ENCODE measurements at regions not wholly inside any gene's neighbourhood (a gene's known extent, or its start where the extent isn't known, plus 50 kb on each side); places are given as distances from the start of the nearest gene placed in this dataset.

DNA sequence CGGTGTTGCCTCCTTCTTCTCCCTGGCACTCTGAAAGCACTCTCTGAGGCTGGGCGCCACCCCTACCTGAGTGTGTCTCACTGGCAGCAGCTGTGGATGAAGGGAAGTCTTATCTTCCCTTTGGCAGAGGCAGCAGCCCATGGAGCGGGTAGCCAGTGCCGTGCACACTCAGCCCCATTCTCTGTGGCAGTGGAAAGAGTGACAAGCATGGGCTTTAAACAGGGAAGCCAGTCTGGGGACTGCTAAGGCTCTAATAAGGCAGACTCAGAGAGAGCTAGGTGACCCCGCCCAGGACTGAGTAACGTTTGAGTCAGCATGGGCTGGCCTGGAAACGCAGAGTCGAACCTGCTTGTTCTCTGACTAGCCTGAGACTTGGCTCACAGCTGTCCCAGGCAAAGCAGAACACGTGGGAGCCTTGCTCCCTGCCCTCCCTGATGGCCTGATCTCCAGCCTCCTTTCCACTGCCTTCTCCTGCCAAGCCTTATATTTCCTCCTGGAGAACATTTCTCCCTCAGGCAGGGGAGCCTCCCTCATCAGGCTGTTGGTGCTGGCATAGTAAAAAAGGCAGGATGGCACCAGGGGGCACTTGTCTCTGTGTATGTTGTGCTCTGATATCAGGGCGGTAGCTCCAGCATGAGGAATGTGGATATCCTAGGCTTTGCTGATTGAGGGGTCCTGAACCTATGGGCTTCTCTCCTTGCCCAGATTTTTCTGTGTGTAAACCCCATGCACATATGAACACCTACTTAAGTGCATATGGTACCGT is 93.9 kb upstream of the LGALSL start:
- DNase-seq (ENCODE audit: extremely low read depth, low read depth): peak; percentile 86
- TF ChIP-seq, protein P1, sequence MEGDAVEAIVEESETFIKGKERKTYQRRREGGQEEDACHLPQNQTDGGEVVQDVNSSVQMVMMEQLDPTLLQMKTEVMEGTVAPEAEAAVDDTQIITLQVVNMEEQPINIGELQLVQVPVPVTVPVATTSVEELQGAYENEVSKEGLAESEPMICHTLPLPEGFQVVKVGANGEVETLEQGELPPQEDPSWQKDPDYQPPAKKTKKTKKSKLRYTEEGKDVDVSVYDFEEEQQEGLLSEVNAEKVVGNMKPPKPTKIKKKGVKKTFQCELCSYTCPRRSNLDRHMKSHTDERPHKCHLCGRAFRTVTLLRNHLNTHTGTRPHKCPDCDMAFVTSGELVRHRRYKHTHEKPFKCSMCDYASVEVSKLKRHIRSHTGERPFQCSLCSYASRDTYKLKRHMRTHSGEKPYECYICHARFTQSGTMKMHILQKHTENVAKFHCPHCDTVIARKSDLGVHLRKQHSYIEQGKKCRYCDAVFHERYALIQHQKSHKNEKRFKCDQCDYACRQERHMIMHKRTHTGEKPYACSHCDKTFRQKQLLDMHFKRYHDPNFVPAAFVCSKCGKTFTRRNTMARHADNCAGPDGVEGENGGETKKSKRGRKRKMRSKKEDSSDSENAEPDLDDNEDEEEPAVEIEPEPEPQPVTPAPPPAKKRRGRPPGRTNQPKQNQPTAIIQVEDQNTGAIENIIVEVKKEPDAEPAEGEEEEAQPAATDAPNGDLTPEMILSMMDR (IDR thresholded peaks at IDR 0.05; ENCODE audit: low read depth, low read length, missing control alignments): peak; percentile 14
- H3K4me3 ChIP-seq (replicated peaks; ENCODE audit: low read depth, low read length): no peak overlapping the region

DNA sequence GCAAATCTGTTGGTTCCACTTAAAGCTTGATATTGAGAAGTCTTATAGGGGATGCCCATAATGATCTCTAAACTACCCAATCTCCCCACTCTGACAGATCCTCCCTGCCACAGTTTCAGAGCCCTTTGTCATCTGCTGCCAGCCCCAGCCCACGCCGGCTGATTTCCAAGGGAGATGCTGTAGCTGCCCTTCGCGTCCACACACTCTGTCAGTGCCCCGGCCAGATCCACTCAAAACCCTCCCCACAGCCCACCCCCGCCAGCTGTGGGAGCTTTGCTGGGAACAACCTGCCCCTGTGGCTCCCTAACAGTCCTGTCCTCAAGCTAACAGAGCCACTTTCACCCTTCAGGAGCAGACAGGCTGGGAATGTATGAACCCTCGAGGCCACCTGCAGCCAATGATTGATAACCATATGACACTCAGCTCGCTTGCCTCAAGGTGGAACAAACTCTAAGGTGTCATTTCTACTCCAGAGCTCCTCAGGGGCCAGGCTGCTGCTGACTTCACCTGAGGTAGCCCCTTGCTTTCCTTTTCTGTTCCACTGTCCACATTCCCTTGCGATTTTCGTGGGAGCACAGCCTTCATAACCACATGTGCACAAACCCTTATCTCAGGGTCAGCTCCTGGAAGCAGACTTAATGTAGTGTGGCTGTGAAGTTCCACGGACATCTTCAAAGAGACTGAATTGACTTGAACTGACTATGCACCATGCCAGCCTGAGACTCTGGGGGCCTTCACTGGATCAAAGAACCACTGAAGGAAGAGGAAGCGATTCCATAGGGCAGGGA is 92.6 kb upstream of the LGALSL start:
- H3K4me3 ChIP-seq (replicated peaks; ENCODE audit: low read depth, low read length): no peak overlapping the region
- TF ChIP-seq, protein P1 (IDR thresholded peaks at IDR 0.05; ENCODE audit: low read depth, low read length, missing control alignments): no peak
- DNase-seq (ENCODE audit: extremely low read depth, low read depth): no peak

DNA sequence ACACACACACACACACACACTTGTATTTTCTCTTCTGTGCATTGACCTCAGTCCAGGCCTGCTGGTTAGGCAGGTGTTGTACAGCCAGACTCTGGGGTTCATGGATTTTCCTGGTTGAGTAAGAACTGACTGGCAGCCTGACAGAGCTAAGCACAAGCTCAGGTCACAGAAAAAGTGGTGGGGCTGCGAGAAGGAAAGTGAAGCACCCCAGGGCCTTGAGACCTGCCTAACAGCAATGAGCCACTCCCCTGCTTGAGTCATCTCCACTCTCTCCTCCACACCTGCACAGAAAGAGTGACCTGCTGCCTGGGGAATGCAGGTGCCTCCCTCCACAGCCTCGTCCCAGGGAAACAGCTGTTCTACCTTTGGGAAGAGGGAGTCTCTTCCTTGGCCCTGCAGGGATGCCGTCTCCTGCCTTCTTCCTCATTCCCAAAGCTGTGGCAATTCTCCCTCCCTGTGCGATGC is 91.4 kb upstream of the LGALSL start:
- H3K4me3 ChIP-seq (replicated peaks; ENCODE audit: low read depth, low read length): no peak overlapping the region
- TF ChIP-seq, protein P1 (IDR thresholded peaks at IDR 0.05; ENCODE audit: low read depth, low read length, missing control alignments): no peak
- DNase-seq (ENCODE audit: extremely low read depth, low read depth): no peak

DNA sequence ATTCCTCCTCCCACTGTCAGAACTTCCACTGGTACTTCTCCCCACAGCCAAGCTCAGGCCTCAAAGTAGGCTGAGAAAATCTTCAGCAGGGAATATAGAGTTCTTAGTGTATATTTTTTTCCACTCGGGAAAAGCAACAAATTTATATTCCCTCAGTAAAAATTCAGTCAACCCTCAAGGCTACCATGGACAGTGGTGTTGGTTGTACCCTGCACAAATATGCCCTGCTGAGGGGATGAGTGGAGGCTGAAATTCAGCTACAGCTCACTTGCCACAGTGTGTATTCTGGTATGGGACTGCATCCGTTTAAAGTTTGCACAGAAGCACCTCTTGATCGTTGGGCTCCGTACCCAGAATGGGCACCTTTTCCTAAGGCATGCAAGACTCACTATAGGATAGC is 90.8 kb upstream of the LGALSL start:
- DNase-seq (ENCODE audit: extremely low read depth, low read depth): no peak
- TF ChIP-seq, protein P1 (IDR thresholded peaks at IDR 0.05; ENCODE audit: low read depth, low read length, missing control alignments): no peak
- H3K4me3 ChIP-seq (replicated peaks; ENCODE audit: low read depth, low read length): no peak overlapping the region

DNA sequence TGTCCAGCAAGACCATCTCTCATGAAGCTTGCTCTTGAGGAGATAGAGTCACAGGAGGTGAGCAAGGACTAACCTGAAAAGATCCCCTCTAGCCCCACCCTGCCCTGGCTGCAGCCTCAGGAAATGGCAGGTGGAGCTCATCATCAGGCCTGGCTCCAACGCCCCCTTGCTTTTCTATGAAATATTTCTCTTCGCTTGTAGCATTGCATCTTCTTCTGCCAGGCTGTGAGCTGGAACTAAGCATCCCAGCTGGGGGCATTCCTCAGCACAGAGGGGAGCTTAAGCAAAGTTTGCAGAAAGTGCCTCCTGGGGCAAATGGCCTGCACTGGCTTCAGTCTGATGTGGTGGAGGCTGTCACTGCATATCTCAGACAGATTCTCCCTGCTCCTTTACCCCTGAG is 90.1 kb upstream of the LGALSL start:
- DNase-seq (ENCODE audit: extremely low read depth, low read depth): no peak
- TF ChIP-seq, protein P1 (IDR thresholded peaks at IDR 0.05; ENCODE audit: low read depth, low read length, missing control alignments): no peak

DNA sequence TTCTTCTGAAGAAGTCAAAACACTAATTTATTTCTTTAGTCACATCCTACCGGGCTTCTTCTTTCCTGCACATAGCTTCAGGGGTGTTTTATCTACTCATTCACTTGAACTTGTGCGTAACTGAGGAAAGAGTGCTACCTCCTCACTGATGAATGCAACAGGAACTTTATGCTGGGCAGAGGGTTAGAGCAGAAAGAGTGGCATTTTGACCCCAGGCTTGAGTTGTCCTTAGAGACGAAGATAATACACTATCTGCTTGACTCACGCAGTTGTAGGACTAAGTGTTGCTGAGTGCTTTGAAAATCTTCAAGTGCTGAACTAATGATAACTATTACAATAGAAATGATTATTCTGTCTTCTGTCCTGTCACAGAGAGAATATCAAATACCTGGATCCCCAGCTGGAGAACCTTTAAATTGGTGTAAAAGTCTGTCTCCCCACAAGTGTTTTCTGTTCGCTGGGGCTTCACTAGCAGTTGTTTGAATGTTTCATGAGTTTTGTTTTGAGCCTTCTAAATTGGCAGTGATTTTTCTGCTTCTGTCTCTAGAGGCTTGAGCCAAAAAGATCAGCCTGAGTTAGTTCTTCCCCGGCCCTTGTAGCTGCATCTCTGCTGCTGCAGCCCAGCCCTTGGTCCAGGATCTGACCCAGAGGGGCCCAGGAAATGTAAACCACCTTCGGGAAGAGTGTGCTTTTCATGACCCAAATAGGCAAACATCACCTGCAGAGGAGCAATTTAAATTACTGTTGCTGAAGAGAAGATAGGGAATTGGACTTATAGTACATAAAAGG is 86.3 kb upstream of the LGALSL start:
- TF ChIP-seq, protein P1 (IDR thresholded peaks at IDR 0.05; ENCODE audit: low read depth, low read length, missing control alignments): no peak
- no peak overlapping the region for H3K4me3 ChIP-seq (replicated peaks; ENCODE audit: low read depth, low read length)
- DNase-seq (ENCODE audit: extremely low read depth, low read depth): no peak

More for the DNA sequence above, 90.1 kb upstream of the LGALSL start:
- H3K4me3 ChIP-seq (replicated peaks; ENCODE audit: low read depth, low read length): no peak overlapping the region
